Thyroid gland (tissue), 4 donors: ENCODE measurements at regions not wholly inside any gene's neighbourhood (a gene's known extent, or its start where the extent isn't known, plus 50 kb on each side); places are given as distances from the start of the nearest gene placed in this dataset.

ENCODE experiments used
- CTCF ChIP-seq, 6 experiments: fragments of 200-600 bp in 3 of 6; fragments of 450-650 bp in 3 of 6; sonication (generic) in 3 of 6; IDR thresholded peaks; one replicate each; pipeline ENCODE4 v1.5.1; 2016 to 2019; ENCODE audit warnings: antibody characterized with exemption in 6 of 6, mild to moderate bottlenecking in 2 of 6, inconsistent platforms in 1 of 6, moderate library complexity in 1 of 6
- POLR2A ChIP-seq, 2 donors: fragments of 450-650 bp; IDR thresholded peaks; one replicate each; pipeline ENCODE4 v1.6.1; 2017; ENCODE audit warnings: antibody characterized with exemption in 2 of 2, mild to moderate bottlenecking in 2 of 2, moderate library complexity in 1 of 2

- TF ChIP-seq POLR2A (IDR thresholded peaks at IDR 0.05) (peak in 1 of 2 donors; percentile 7), CTCF (IDR thresholded peaks at IDR 0.05) (no peak)
Measured at GRCh38 chr1:234918181-234918841, 210.3 kb downstream of the TOMM20 start.
